PFSK-1 (cell line): ENCODE measurements at regions not wholly inside any gene's neighbourhood (a gene's known extent, or its start where the extent isn't known, plus 50 kb on each side); places are given as distances from the start of the nearest gene placed in this dataset.

Experiments used
- FOXP2 ChIP-seq: optimal IDR thresholded peaks from 2 replicates; pipeline ENCODE3; 2011; ENCODE audit warnings: borderline replicate concordance, control low read depth, inconsistent platforms; ENCODE audit not compliant: insufficient read depth; ENCODE audit errors: extremely low read length, extremely low read depth
- POLR2AphosphoS5 ChIP-seq: IDR thresholded peaks from 2 replicates; pipeline ENCODE4 v1.6.1; 2012; ENCODE audit warnings: low read depth, mild to moderate bottlenecking, control low read depth, low read length, moderate library complexity
- REST ChIP-seq, 2 experiments: IDR thresholded peaks; 2 replicates each; pipeline versions ENCODE4 v1.6.1 to v1.8.0; 2011 to 2012; ENCODE audit warnings: low read depth in 2 of 2, low read length in 2 of 2, control low read depth in 1 of 2, inconsistent platforms in 1 of 2, mild to moderate bottlenecking in 1 of 2, moderate library complexity in 1 of 2; ENCODE audit not compliant: insufficient read depth in 1 of 2
- SIN3A ChIP-seq: IDR thresholded peaks from 2 replicates; pipeline ENCODE4 v1.6.1; 2012; ENCODE audit warnings: mild to moderate bottlenecking, low read length, moderate library complexity, borderline replicate concordance; ENCODE audit not compliant: insufficient read depth
- TAF1 ChIP-seq: IDR thresholded peaks from 2 replicates; pipeline ENCODE4 v1.6.1; 2012; ENCODE audit warnings: low read length, control low read depth, borderline replicate concordance; ENCODE audit not compliant: insufficient read depth

- TF ChIP-seq SIN3A = no peak
- TF ChIP-seq FOXP2 = no peak
- TF ChIP-seq TAF1 = no peak
- TF ChIP-seq POLR2AphosphoS5 = no peak
Measured at GRCh38 chr6:141077355-141078333, 1055.1 kb upstream of the GJE1 start.

- no peak for TF ChIP-seq TAF1
- TF ChIP-seq REST (IDR thresholded peaks at IDR 0.05; ENCODE audit: insufficient read depth in 1 of 2, low read depth in 2 of 2, low read length in 2 of 2) = no peak
- TF ChIP-seq FOXP2 = no peak
Measured at GRCh38 chr6:141057761-141058160, 1075.0 kb upstream of the GJE1 start.

GRCh38 chr6:141056945-141057625 lies 1075.6 kb upstream of the GJE1 start:
- no peak for TF ChIP-seq SIN3A

GRCh38 chr6:141050471-141050870 lies 1082.3 kb upstream of the GJE1 start:
- TF ChIP-seq FOXP2 (no peak), TAF1 (no peak), SIN3A (no peak), REST (IDR thresholded peaks at IDR 0.05; ENCODE audit: insufficient read depth in 1 of 2, low read depth in 2 of 2, low read length in 2 of 2) (no peak), POLR2AphosphoS5 (no peak)

- TF ChIP-seq SIN3A = no peak
- TF ChIP-seq TAF1 = no peak
- TF ChIP-seq FOXP2 = no peak
- no peak for TF ChIP-seq POLR2AphosphoS5
- TF ChIP-seq REST (IDR thresholded peaks at IDR 0.05; ENCODE audit: insufficient read depth in 1 of 2, low read depth in 2 of 2, low read length in 2 of 2) = no peak
Measured at GRCh38 chr6:141048451-141048850, 1084.3 kb upstream of the GJE1 start.

GRCh38 chr6:141041596-141042087 lies 1091.1 kb upstream of the GJE1 start:
- TF ChIP-seq SIN3A = no peak
- no peak for TF ChIP-seq TAF1
- TF ChIP-seq REST (IDR thresholded peaks at IDR 0.05; ENCODE audit: insufficient read depth in 1 of 2, low read depth in 2 of 2, low read length in 2 of 2) = no peak
- TF ChIP-seq FOXP2 = no peak
- no peak for TF ChIP-seq POLR2AphosphoS5
